HL-60 (cell line): ENCODE measurements at regions not wholly inside any gene's neighbourhood (a gene's known extent, or its start where the extent isn't known, plus 50 kb on each side); places are given as distances from the start of the nearest gene placed in this dataset.

ENCODE experiments used
- DNase-seq, 2 experiments: peaks; one replicate each; pipeline ENCODE4 v3.0.0-alpha.2; 2010 to 2020; ENCODE audit warnings: low read depth in 1 of 2, low spot score in 1 of 2
- H3K27ac ChIP-seq: fragments of 250-450 bp; sonication (Bioruptor Pico); replicated peaks from 2 replicates; pipeline ENCODE4 v1.5.1; 2020; ENCODE audit warnings: mild to moderate bottlenecking, moderate library complexity
- H3K27me3 ChIP-seq: fragments of 250-450 bp; sonication (Bioruptor Pico); 2 replicates; pipeline ENCODE4 v1.5.1; 2021; ENCODE audit warnings: mild to moderate bottlenecking, moderate library complexity; ENCODE audit not compliant: insufficient read depth, poor library complexity, severe bottlenecking
- H3K4me3 ChIP-seq: replicated peaks from 2 replicates; pipeline ENCODE4 v1.5.1; 2011; ENCODE audit warnings: mild to moderate bottlenecking, control low read depth, low read length; ENCODE audit not compliant: insufficient read depth
- CTCF ChIP-seq: IDR thresholded peaks from one replicate; pipeline ENCODE4 v1.5.1; 2011; ENCODE audit warnings: low read length, control low read depth, inconsistent platforms; ENCODE audit not compliant: insufficient read depth
- GABPA ChIP-seq: IDR thresholded peaks from 2 replicates; pipeline ENCODE4 v1.6.1; 2012; ENCODE audit warnings: low read depth
- POLR2AphosphoS5 ChIP-seq: IDR thresholded peaks from 2 replicates; pipeline ENCODE4 v1.6.1; 2012; ENCODE audit warnings: low read depth
- SPI1 ChIP-seq: IDR thresholded peaks from 2 replicates; pipeline ENCODE4 v1.6.1; 2012; ENCODE audit warnings: low read depth, mild to moderate bottlenecking, borderline replicate concordance
- TF ChIP-seq, protein P1 (sequence below): IDR thresholded peaks from 2 replicates; pipeline ENCODE4 v1.6.1; 2012; ENCODE audit warnings: low read depth; ENCODE audit not compliant: insufficient replicate concordance

- no peak for DNase-seq
- no peaks in the 10 kb centered on the region for H3K27me3 ChIP-seq
- no peak overlapping the region for H3K27ac ChIP-seq
- TF ChIP-seq POLR2AphosphoS5: no peak
- no peak for TF ChIP-seq SPI1
- TF ChIP-seq, protein P1, sequence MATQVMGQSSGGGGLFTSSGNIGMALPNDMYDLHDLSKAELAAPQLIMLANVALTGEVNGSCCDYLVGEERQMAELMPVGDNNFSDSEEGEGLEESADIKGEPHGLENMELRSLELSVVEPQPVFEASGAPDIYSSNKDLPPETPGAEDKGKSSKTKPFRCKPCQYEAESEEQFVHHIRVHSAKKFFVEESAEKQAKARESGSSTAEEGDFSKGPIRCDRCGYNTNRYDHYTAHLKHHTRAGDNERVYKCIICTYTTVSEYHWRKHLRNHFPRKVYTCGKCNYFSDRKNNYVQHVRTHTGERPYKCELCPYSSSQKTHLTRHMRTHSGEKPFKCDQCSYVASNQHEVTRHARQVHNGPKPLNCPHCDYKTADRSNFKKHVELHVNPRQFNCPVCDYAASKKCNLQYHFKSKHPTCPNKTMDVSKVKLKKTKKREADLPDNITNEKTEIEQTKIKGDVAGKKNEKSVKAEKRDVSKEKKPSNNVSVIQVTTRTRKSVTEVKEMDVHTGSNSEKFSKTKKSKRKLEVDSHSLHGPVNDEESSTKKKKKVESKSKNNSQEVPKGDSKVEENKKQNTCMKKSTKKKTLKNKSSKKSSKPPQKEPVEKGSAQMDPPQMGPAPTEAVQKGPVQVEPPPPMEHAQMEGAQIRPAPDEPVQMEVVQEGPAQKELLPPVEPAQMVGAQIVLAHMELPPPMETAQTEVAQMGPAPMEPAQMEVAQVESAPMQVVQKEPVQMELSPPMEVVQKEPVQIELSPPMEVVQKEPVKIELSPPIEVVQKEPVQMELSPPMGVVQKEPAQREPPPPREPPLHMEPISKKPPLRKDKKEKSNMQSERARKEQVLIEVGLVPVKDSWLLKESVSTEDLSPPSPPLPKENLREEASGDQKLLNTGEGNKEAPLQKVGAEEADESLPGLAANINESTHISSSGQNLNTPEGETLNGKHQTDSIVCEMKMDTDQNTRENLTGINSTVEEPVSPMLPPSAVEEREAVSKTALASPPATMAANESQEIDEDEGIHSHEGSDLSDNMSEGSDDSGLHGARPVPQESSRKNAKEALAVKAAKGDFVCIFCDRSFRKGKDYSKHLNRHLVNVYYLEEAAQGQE: no peak
- no peak for TF ChIP-seq GABPA
- no peak for TF ChIP-seq CTCF
- H3K4me3 ChIP-seq: no peak overlapping the region
Measured at GRCh38 chrY:12598783-12599182, 102.2 kb upstream of the USP9Y start.

DNA sequence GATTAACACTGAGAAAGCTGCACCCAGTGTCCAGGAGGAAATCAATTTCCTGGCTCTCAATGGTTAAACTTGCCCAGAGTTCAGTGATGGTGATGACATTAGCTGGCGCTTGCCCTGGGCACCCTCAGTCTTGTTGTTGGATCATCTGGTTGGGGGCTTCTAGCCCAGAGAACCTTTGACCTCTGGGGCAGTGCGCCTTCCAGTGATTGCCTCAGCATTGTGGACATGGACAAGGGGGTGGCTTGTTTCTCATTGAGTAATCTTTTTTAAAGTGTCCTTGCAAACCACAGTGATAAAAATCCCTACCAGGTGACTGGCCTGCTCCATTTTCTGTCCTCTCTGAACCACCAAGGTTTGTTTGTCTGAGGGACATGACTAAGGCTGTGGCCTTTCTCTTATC, 95.6 kb upstream of the USP9Y start:
- TF ChIP-seq, protein P1: no peak
- no peak for TF ChIP-seq SPI1
- no peak for TF ChIP-seq POLR2AphosphoS5
- TF ChIP-seq GABPA: no peak
- no peak for TF ChIP-seq CTCF
- H3K4me3 ChIP-seq: no peak overlapping the region

DNA sequence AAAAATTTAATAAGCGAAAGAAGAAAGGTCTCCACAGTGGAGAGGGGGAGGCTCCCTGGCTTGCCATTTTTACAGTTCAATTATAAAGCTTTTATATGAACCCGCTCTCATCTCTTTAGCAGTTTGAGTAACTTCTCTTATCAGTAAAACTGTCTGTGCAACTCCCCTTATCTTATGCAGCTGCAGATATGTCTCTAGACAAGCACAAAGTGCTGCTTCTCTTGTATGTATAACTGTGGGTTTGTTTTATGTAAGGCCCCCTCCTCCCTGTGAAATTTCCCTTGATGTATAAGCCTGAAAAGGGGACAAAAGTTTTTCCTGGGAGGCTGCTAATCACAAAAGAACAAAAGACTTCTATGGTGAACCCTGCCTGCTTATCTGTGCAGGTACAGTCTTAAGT, 90.2 kb upstream of the USP9Y start:
- DNase-seq: no peak
- Histone ChIP-seq H3K4me3 (no peak overlapping the region), H3K27me3 (no peaks in the 10 kb centered on the region), H3K27ac (no peak overlapping the region)
- TF ChIP-seq, protein P1: no peak
- TF ChIP-seq CTCF (no peak), POLR2AphosphoS5 (no peak), SPI1 (no peak)

More for the DNA sequence above, 95.6 kb upstream of the USP9Y start:
- no peak for DNase-seq
- H3K27me3 ChIP-seq: no peaks in the 10 kb centered on the region
- no peak overlapping the region for H3K27ac ChIP-seq
